Erythroblast (primary cell): ENCODE measurements at regions not wholly inside any gene's neighbourhood (a gene's known extent, or its start where the extent isn't known, plus 50 kb on each side); places are given as distances from the start of the nearest gene placed in this dataset.

Experiments used
- DNase-seq, 2 experiments: peaks; one replicate each; lab custom pipeline; 2025; lab: John Stamatoyannopoulos, UW
- GATA1 ChIP-seq: IDR thresholded peaks from 2 replicates; pipeline ENCODE4 v1.6.1; 2011; ENCODE audit warnings: low read depth, mild to moderate bottlenecking, control low read depth, low read length, moderate library complexity
- POLR2A ChIP-seq: IDR thresholded peaks from 2 replicates; pipeline ENCODE4 v1.6.1; 2011; ENCODE audit warnings: mild to moderate bottlenecking, low read length

DNA sequence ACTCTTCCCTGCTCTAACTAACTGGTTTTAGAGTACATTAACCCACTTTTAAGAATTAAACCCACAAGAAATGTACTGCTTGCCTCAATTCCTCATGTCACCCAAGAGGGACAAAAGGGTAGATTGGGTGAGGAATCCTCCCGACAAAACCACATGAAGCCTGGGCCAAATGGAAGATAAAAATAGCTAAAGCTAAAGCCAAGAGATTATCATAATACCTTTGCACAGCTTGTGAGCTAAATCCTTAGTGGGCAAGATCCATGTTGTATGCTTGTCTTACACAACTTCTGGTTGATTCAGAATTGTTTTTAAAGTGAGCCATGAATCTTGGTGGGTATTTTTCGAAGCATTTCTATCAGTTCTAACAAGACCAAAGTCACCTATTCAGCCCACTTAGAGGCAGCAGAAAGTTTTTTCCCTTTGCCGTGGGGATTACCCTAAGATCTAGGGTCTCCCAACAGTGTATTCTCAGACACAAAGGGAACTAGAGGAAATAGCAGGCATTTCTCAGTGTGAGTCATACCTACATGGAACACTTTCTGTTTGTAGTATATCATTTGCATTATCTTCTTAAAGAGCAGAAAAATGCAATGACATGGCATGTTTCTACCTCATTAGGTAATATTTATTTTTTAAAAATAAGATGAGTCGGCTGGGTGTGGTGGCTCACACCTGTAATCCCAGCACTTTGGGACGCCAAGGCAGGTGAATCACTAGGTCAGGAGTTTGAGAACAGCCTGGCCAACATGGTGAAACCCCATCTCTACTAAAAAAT, 616.6 kb downstream of the KCNH5 start:
- TF ChIP-seq POLR2A = no peak
- TF ChIP-seq GATA1 = no peak
- no peak for DNase-seq

GRCh38 chr14:62429683-62430082, 615.6 kb downstream of the KCNH5 start:
- DNase-seq = no peak
- TF ChIP-seq GATA1 (no peak), POLR2A (no peak)

GRCh38 chr14:62431496-62431895, 613.8 kb downstream of the KCNH5 start:
- TF ChIP-seq GATA1 = no peak
- TF ChIP-seq POLR2A = no peak
- no peak for DNase-seq

GRCh38 chr14:62432955-62433354, 612.3 kb downstream of the KCNH5 start:
- TF ChIP-seq GATA1 = no peak
- TF ChIP-seq POLR2A = no peak
- DNase-seq = no peak

DNA sequence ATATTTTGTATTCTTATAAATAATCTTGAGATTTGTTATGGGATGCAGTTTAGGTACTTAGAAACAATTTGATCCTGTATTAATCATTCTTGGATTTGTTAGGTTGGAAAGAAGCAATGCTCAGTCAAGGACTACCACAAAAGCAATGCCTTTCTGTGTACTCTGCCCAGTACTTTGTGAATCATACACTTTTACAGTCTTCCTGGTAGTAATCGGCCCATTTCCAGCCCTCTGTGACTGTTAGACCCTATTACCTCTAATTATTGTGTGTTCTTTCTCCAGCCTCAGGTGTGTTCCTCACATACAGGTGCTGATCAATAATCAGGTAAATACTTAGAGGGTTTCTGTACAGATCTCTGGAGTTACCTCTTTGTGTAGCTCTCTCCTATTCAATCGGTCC, 609.0 kb downstream of the KCNH5 start:
- TF ChIP-seq GATA1 = no peak
- TF ChIP-seq POLR2A = no peak
- DNase-seq = no peak

DNA sequence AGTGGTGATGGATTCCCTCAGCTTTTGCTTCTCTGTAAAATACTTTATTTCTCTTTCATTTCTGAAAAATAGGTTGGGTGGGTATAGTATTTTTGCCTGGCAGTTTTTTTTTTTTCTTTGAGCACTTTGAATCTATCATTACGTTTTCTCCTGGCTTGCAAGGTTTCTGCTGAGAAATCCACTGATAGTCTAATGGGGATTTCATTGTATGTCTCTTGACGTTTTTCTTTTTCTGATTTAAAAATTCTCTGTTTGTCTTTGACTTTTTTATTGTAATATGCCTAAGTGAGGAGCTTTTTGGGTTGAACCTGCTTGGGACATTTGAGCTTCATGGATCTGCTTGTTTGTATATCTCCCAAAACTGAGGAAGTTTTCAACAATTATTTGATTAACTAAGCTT, 606.0 kb downstream of the KCNH5 start:
- no peak for DNase-seq
- no peak for TF ChIP-seq GATA1

DNA sequence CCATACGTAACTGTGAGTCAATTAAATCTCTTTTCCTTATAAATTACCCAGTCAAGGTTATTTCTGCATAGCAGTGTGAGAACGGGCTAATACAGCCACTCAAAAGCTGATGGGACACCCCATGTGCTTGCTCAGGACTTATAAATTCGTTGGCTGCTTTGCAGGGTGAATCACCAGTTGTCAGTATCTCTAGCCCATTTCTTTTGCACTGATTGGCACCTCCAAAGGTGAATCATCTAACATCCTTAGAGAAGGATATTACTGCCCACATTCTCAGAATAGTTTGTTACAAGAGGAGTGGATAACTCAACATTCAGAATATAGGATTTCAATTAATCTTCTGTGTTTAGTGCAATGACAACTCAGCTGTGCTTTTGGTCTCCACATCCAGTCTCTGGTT, 601.5 kb downstream of the KCNH5 start:
- TF ChIP-seq GATA1 = no peak
- no peak for TF ChIP-seq POLR2A
- DNase-seq = no peak

- no peak for DNase-seq
- TF ChIP-seq GATA1 (no peak), POLR2A (no peak)
Measured at GRCh38 chr14:62445570-62445969, 599.7 kb downstream of the KCNH5 start.

- TF ChIP-seq POLR2A (no peak), GATA1 (no peak)
- no peak for DNase-seq
Measured at GRCh38 chr14:62451221-62451620, 594.0 kb downstream of the KCNH5 start.

DNA sequence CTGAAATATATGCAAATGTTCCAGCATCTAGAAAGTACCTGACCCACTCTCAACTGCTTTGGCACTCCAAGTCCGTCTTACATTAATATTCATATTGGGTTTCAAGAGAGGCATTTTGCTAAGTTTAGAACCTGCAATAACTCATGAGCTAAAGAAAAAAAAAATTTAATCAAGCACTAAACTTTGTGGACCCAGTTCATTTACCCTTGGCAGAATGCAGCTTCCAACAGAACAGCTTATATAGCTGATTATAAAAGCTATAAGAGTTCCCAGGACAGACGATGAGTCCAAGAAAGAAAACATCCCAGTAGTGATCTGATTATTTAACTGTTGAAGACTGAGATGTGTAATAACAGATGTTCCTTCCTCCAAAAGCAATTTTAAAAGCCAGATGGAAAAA, 592.0 kb downstream of the KCNH5 start:
- TF ChIP-seq POLR2A (no peak), GATA1 (no peak)
- DNase-seq = no peak

DNA sequence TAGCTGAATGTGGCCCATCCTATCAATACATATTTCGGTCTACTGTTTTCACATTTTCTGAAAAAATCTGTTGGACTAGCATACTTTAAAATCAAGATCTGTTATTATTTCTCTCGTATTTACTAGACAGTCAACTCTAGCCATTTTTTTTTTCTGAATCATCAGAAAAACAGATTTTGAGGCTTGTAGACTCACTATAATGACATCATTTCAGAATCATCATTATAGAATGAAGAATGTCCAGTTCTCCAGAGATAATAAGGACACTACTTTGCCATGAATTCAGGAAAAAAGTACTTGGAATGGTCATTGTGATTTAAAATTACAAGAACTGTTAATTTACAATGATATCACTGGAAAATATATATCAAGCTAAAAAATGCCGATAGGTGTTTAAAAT, 589.8 kb downstream of the KCNH5 start:
- no peak for DNase-seq
- no peak for TF ChIP-seq GATA1
- TF ChIP-seq POLR2A = no peak

DNA sequence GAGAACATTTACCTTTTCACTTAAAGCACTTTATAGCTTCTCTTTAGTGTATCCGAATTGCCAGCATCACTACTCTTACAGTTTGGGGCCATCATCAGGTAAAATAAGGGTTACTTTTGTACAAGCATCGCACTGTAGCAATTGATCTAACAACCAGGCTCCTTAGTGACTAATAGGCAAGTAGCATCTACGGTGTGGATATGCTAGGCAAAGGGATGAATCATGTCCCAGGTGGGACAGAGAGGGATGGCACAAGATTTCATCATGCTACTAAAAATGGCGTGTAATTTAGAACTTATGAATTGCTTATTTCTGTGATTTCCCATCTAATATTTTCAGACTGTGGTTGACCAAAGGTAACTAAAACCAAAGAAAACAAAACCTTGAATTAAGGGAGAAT, 582.3 kb downstream of the KCNH5 start:
- no peak for DNase-seq
- no peak for TF ChIP-seq GATA1
- TF ChIP-seq POLR2A = no peak

DNA sequence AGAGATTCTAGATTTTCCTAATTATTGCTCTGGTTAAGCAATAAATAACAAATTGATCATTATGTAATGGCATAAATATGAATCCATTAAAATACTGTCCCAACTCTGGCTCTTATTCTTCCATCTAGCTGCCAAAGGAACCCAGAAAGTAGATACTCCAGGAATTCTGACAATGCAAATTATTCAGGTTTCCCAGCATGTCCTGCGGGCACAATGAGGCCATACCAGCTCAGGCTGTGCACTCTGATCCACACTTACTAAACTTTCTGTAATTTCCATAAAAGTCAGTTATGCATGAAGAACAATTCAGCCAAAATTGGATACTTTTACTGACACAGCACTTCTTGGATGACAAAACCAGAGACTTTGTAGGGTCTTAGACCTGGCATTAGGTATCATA, 576.3 kb downstream of the KCNH5 start:
- TF ChIP-seq GATA1 (no peak), POLR2A (no peak)
- no peak for DNase-seq

GRCh38 chr14:62470935-62471334, 574.3 kb downstream of the KCNH5 start:
- no peak for TF ChIP-seq GATA1
- TF ChIP-seq POLR2A = no peak
- DNase-seq = no peak

DNA sequence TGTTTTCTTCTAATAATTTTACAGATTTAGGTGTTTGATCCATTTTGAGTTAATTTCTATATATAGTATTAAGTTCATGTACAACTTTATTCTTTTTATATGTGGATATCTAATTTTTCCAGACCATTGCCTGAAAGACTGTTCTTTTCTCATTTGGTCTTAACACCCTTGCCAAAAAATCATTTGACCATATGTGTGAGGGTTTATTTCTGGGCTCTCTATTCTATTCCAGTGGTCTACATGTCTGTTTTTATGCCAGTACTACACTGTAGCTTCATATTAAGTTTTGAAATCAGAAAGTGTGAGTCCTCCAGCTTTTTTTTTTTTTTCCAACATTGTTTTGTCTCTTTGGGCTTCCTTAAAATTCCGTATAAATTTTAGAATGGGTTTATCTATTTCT, 554.1 kb downstream of the KCNH5 start:
- DNase-seq = no peak
- TF ChIP-seq GATA1 (no peak), POLR2A (no peak)

DNA sequence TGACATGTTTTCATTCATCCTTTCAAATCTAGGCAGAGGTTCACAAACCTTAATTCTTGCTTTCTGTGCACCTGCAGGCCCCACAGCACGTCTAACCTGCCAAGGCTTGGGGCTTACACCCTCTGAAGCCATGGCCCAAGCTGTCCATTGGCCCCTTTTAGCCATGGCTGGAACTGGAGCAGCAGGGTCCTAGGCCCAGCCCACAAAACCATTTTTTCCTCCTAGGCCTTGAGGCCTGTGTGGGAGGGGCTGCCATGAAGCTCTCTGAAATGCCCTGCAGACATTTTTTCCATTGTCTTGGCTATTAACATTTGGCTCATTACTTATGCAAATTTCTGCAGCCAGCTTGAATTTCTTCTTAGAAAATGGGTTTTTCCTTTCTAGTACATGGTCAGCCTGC, 547.5 kb downstream of the KCNH5 start:
- TF ChIP-seq POLR2A (no peak), GATA1 (no peak)
- no peak for DNase-seq
